H1 (cell line): ENCODE measurements at regions not wholly inside any gene's neighbourhood (a gene's known extent, or its start where the extent isn't known, plus 50 kb on each side); places are given as distances from the start of the nearest gene placed in this dataset.
A peak's percentile ranks its signal among the peaks of the same experiment; 100 is the strongest.

Source experiments
- TF ChIP-seq, protein P1 (sequence below), 3 experiments: IDR thresholded peaks; 1 replicate in 2 of 3; 2 replicates in 1 of 3; pipeline versions ENCODE4 v1.5.1 to v1.6.1; 2011; ENCODE audit warnings: low read length in 3 of 3, mild to moderate bottlenecking in 3 of 3, inconsistent platforms in 2 of 3, low read depth in 1 of 3, moderate library complexity in 1 of 3; ENCODE audit not compliant: insufficient read depth in 1 of 3; ENCODE audit errors: control extremely low read depth in 1 of 3

DNA sequence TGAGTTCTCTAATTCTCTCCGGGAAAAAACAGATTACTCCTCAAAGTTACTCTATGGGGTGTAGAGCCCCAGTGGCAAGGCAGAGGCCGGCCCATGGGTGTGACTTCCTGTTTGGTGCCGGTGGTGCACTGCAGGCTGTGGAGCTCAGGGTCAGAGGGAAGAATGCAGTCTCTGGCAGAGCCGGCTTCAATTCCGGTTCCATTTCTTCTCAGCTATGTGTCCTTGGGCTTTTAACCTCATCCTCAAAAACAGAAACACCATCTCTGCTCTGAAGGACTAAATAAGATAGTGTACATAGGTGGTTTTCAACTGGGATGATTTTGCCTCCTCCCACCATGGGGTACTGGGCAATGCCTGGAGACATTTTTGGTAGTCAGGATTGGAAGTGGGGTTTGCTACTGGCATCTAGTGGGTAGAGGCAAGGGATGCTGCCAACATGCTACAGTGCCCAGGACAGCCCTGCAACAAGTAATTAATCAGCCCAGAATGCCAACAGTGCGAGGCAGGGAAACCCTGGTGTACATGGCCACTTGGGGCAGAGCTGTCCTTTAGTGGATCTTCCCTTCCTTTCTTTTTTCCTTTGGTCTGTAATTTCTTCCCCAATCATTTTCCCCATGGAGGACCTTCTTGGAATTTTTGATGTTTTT is 81.2 kb downstream of the INSIG2 start (continued):
- TF ChIP-seq, protein P1, sequence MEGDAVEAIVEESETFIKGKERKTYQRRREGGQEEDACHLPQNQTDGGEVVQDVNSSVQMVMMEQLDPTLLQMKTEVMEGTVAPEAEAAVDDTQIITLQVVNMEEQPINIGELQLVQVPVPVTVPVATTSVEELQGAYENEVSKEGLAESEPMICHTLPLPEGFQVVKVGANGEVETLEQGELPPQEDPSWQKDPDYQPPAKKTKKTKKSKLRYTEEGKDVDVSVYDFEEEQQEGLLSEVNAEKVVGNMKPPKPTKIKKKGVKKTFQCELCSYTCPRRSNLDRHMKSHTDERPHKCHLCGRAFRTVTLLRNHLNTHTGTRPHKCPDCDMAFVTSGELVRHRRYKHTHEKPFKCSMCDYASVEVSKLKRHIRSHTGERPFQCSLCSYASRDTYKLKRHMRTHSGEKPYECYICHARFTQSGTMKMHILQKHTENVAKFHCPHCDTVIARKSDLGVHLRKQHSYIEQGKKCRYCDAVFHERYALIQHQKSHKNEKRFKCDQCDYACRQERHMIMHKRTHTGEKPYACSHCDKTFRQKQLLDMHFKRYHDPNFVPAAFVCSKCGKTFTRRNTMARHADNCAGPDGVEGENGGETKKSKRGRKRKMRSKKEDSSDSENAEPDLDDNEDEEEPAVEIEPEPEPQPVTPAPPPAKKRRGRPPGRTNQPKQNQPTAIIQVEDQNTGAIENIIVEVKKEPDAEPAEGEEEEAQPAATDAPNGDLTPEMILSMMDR (IDR thresholded peaks at IDR 0.05; ENCODE audit: control extremely low read depth in 1 of 3, insufficient read depth in 1 of 3, low read depth in 1 of 3, low read length in 3 of 3), result peak in 1 of 3 experiments; percentile 23; a peak in 1 of 4 replicates
- TF ChIP-seq, all 59 proteins: peak for 2
